22Rv1 (cell line): ENCODE measurements at regions not wholly inside any gene's neighbourhood (a gene's known extent, or its start where the extent isn't known, plus 50 kb on each side); places are given as distances from the start of the nearest gene placed in this dataset.

ENCODE experiments used
- H3K27ac ChIP-seq: fragments of 450-650 bp; 2 replicates; pipeline ENCODE4 v1.5.1; 2017
- CTCF ChIP-seq: fragments of 450-650 bp; IDR thresholded peaks from 2 replicates; pipeline ENCODE4 v1.5.1; 2017; ENCODE audit warnings: mild to moderate bottlenecking
- ZFX ChIP-seq: fragments of 450-650 bp; IDR thresholded peaks from 2 replicates; pipeline ENCODE4 v1.6.1; 2017; ENCODE audit warnings: antibody characterized with exemption, borderline replicate concordance

- TF ChIP-seq ZFX (no peak), CTCF (no peak)
- no peak overlapping the region for H3K27ac ChIP-seq
Observed at GRCh38 chr10:28875549-28876081, 198.3 kb downstream of the BAMBI start.

GRCh38 chr10:28878236-28878970 lies 201.1 kb downstream of the BAMBI start:
- TF ChIP-seq CTCF (no peak), ZFX (no peak)
- no peak overlapping the region for H3K27ac ChIP-seq

- no peak overlapping the region for H3K27ac ChIP-seq
- TF ChIP-seq ZFX (no peak), CTCF (no peak)
Observed at GRCh38 chr10:28879246-28879645, 201.9 kb downstream of the BAMBI start.

- no peak for TF ChIP-seq ZFX
- no peak for TF ChIP-seq CTCF
- H3K27ac ChIP-seq = no peak overlapping the region
Observed at GRCh38 chr10:28879875-28880682, 202.8 kb downstream of the BAMBI start.

- H3K27ac ChIP-seq = no peak overlapping the region
Observed at GRCh38 chr10:28880683-28880950, 203.3 kb downstream of the BAMBI start.

GRCh38 chr10:28881171-28881882 lies 204.0 kb downstream of the BAMBI start:
- TF ChIP-seq ZFX (no peak), CTCF (no peak)

More at GRCh38 chr10:28880683-28880950, 203.3 kb downstream of the BAMBI start:
- TF ChIP-seq CTCF (no peak), ZFX (no peak)

More at GRCh38 chr10:28881171-28881882, 204.0 kb downstream of the BAMBI start:
- H3K27ac ChIP-seq = no peak overlapping the region
